HEK293T (cell line): ENCODE measurements at regions not wholly inside any gene's neighbourhood (a gene's known extent, or its start where the extent isn't known, plus 50 kb on each side); places are given as distances from the start of the nearest gene placed in this dataset.

Experiments used
- ARNT ChIP-seq: fragments of 450-650 bp; IDR thresholded peaks from 2 replicates; pipeline ENCODE4 v1.6.1; 2017; ENCODE audit warnings: mild to moderate bottlenecking
- BHLHE40 ChIP-seq: fragments of 450-650 bp; IDR thresholded peaks from 2 replicates; pipeline ENCODE4 v1.6.1; 2016; ENCODE audit warnings: mild to moderate bottlenecking, moderate library complexity, borderline replicate concordance
- FOXK2 ChIP-seq: fragments of 450-650 bp; IDR thresholded peaks from 2 replicates; pipeline ENCODE4 v1.6.1; 2016; ENCODE audit warnings: mild to moderate bottlenecking
- FOXM1 ChIP-seq: fragments of 450-650 bp; IDR thresholded peaks from 2 replicates; pipeline ENCODE4 v1.6.1; 2017; ENCODE audit warnings: mild to moderate bottlenecking, borderline replicate concordance
- HDGF ChIP-seq: fragments of 450-650 bp; IDR thresholded peaks from 2 replicates; pipeline ENCODE4 v1.6.1; 2017; ENCODE audit warnings: antibody characterized with exemption, borderline replicate concordance
- L3MBTL2 ChIP-seq: fragments of 450-650 bp; conservative IDR thresholded peaks from 2 replicates; pipeline ENCODE4 v1.6.1; 2016; ENCODE audit warnings: mild to moderate bottlenecking
- LEF1 ChIP-seq: fragments of 450-650 bp; IDR thresholded peaks from 2 replicates; pipeline ENCODE4 v1.6.1; 2017; ENCODE audit warnings: mild to moderate bottlenecking, borderline replicate concordance
- NFRKB ChIP-seq: fragments of 450-650 bp; IDR thresholded peaks from 2 replicates; pipeline ENCODE4 v1.6.1; 2016; ENCODE audit warnings: mild to moderate bottlenecking, moderate library complexity
- SP1 ChIP-seq: fragments of 450-650 bp; IDR thresholded peaks from 2 replicates; pipeline ENCODE4 v1.6.1; 2017
- SUZ12 ChIP-seq: fragments of 450-650 bp; IDR thresholded peaks from 2 replicates; pipeline ENCODE4 v1.6.1; 2016; ENCODE audit warnings: mild to moderate bottlenecking
- TARDBP ChIP-seq: fragments of 450-650 bp; IDR thresholded peaks from 2 replicates; pipeline ENCODE4 v1.6.1; 2016
- ZNF384 ChIP-seq: fragments of 450-650 bp; IDR thresholded peaks from 2 replicates; pipeline ENCODE4 v1.6.1; 2016
- TF ChIP-seq, protein P1 (sequence below): fragments of 450-650 bp; IDR thresholded peaks from 2 replicates; pipeline ENCODE4 v1.6.1; 2016

DNA sequence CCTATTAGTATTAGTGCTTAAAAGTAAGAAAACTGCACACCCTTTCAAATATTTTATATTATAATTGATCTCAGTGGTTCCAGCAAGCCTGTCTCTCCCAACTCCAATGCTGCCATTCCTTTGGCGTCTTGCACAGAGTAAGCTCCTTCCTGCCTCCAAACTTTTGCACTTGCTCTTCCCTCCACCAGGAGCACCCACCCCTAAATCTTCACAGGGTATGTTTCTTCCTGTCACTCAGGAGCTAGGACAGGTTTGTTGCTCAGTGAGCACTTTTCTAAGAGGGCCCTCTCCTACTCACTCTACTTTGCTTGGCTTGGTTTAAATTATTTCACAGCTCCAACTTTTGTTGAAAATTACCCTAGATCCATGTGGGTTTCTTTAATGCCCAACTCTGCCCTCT, 189.1 kb upstream of the ADRA1B start:
- no peak for TF ChIP-seq FOXM1
- no peak for TF ChIP-seq SP1
- TF ChIP-seq NFRKB = no peak
- TF ChIP-seq, protein P1, sequence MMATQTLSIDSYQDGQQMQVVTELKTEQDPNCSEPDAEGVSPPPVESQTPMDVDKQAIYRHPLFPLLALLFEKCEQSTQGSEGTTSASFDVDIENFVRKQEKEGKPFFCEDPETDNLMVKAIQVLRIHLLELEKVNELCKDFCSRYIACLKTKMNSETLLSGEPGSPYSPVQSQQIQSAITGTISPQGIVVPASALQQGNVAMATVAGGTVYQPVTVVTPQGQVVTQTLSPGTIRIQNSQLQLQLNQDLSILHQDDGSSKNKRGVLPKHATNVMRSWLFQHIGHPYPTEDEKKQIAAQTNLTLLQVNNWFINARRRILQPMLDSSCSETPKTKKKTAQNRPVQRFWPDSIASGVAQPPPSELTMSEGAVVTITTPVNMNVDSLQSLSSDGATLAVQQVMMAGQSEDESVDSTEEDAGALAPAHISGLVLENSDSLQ = peak; percentile 56
- no peak for TF ChIP-seq SUZ12
- TF ChIP-seq FOXK2 = no peak
- TF ChIP-seq ZNF384 = no peak
- TF ChIP-seq HDGF = no peak
- TF ChIP-seq BHLHE40 = no peak
- no peak for TF ChIP-seq ARNT
- TF ChIP-seq L3MBTL2 = no peak
- TF ChIP-seq TARDBP = no peak
- no peak for TF ChIP-seq LEF1
